Skeletal muscle cell (primary cell): ENCODE measurements at regions not wholly inside any gene's neighbourhood (a gene's known extent, or its start where the extent isn't known, plus 50 kb on each side); places are given as distances from the start of the nearest gene placed in this dataset.

Source experiments
- DNase-seq: peaks from one replicate; pipeline ENCODE4 v3.0.0-alpha.2; 2010; ENCODE audit warnings: low read depth
- H3K4me3 ChIP-seq: 2 replicates; pipeline ENCODE4 v1.5.1; 2011; ENCODE audit warnings: low read depth, mild to moderate bottlenecking, control low read depth, low read length, moderate library complexity

DNA sequence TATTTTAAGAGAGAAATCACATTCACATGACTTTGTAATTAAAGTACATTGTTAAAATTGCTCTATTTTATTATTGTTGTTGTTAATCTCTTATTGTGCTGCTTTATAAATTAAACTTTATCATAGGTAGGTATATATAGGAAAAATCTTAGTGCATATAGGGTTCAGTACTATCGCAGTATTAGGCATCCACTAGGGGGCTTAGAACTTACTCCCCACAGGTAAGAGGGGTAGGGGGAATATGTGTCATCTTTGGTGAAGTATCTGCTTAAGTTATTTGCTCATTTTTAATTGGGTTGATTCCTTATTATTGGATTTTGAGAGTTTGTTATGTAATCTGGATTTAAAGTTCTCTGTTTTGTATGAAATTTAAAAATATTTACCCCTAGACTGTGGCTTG, 385.2 kb downstream of the DUSP10 start:
- no peak for DNase-seq
- H3K4me3 ChIP-seq: no peak overlapping the region

DNA sequence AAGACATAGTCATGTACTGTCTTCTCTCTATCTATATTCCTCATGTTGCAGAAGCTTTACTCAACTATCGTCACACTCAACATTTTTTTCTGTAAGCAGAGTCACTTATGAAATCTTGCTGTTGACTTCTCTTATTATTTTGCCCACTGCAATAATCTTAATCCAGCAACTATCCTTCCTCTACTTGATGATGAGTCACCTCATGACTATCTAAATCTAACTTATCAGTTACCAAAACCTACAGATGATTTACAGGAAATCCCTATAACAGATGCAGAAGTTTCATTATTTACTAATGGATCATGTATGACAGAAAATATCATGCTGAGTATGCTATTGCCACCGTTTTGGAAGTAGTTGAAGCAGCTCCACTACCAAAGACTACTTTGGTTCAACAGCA, 378.9 kb downstream of the DUSP10 start:
- H3K4me3 ChIP-seq: no peak overlapping the region
- no peak for DNase-seq

DNA sequence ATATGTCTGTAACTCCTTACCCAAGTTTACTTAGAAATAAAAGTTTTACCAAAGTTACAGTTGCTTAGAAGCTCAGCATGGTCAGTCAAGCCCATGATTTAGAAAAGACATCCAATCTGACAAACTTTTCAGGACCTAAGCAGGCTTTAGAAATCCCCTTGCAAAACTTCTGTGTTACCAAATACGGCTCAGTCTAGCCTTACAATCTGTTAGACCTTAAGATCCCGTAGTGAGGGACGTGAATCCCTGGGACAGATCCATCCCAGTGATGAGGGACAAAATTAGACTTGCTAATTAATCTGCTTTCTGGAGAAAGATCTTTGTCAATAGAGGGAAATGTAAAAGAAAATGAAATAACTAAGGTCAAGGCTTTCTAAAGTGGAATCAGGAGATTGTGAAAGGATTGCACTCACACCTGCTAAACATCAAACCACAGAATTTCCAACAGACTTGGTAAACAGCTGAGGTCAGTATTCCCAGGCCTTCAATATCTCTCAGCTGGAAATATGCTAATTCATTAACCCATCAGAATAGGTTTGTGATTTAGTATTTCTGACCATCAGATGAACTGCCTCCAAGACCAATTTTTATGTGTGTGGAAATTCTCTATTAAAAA, 375.3 kb downstream of the DUSP10 start:
- H3K4me3 ChIP-seq: no peak overlapping the region
- DNase-seq: no peak

DNA sequence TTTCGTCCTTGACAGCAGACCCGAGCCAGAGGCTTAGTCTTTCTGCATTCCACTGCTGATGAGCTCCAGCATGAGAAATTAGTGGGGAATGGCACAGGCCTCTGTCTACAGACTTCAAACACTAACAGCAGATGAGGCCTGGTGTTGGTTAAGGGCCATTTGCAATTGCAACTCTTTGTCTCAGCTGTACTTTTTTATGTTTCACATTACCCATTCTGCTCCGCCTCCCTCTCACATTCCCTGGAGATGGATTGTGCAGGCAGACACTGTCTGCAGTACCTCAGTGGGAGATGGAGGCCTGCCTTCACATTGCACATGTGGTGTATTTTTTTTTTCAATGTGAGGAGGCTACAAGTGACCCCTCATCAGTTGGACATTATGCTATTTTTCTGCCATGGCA, 370.2 kb downstream of the DUSP10 start:
- no peak for DNase-seq
- H3K4me3 ChIP-seq: no peak overlapping the region

DNA sequence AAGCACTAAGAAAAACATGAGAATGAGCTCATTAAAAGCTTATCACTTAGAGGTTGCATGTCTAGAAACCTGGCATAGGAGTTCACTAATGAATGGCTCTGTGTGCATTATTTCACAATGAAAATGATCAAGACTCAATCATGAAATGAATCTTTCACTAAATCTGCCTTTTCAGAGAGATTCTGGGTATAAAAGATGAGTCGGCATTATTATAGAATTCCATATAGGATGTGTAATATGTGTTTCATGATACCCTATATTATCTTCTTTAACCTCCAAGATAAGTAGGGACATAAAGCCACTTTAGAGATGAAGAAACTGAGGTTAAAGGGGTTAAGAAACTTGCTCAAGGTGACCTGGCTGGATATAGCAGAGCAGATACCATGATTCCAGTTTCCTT, 368.1 kb downstream of the DUSP10 start:
- DNase-seq: no peak
- no peak overlapping the region for H3K4me3 ChIP-seq

DNA sequence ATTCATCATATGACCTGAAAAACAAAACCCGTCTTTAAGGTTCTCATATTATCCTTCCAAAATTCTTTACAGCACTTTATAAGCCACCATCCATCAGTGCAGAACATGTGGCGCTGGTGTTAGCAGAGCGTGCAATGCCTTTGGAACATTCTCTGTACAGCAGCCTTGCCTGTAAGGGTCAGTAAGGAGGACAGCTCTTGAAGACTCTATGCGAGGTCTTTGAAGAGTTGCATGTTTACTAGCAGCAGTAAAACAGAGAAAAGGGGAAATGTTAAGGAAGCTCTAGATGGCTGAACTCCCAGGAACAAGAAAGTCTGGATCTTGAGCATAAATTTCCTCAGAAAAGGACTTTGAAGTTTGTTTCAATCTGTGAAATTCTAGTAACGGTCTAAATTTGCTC, 365.6 kb downstream of the DUSP10 start:
- no peak for DNase-seq
- H3K4me3 ChIP-seq: no peak overlapping the region

DNA sequence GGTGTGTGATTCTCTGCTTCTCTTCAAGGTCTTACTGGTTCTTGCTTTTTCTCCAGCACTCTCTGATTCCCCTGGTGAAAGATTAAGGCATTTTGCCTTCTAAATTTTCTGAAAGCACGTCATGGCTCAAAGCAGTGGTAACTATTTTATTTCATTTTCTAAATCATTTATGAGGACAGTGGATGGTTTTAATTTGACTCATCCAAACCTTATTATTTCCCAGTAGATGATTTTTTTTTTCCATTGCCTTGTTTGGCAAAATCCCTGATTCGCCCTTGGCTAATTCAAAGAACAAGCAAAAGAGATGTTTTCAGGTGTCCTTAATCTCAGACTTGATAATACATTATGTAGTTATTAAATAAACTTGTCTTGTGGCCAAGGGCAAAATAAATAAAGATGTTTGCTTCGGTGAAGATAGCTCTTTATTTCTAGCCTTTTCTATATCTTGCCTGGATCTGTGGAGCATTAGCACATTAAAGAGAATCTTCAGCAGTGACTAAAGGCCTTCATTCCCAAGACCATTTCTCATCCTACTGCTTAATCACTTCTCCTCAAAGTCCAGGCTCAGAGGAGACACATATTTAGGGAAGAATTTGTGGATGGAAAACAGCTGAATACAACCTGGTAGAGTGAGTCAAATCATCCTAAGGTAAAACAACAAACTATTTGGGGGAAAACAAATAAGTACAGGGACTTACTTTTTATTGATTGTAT, 359.8 kb downstream of the DUSP10 start:
- H3K4me3 ChIP-seq: no peak overlapping the region
- DNase-seq: no peak

DNA sequence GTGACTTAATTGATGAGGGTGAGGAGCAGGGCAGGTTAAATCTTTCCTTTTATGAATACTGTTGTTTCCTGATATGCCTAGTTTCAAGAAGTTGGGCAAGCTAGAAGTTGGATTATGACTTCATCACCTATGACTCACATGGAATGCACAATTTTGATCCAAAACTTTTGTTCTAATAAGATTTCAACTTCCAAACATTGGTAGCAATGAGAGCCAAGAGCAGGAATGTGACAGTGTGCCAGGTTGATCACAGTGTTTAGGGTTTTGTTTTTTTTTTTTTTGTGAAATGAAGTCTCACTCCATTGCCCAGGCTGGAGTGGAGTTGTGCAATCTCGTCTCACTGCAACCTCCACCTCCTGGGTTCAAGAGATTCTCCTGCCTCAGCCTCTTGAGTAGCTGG, 349.4 kb downstream of the DUSP10 start:
- DNase-seq: peak; percentile 67
- H3K4me3 ChIP-seq: no peak overlapping the region

DNA sequence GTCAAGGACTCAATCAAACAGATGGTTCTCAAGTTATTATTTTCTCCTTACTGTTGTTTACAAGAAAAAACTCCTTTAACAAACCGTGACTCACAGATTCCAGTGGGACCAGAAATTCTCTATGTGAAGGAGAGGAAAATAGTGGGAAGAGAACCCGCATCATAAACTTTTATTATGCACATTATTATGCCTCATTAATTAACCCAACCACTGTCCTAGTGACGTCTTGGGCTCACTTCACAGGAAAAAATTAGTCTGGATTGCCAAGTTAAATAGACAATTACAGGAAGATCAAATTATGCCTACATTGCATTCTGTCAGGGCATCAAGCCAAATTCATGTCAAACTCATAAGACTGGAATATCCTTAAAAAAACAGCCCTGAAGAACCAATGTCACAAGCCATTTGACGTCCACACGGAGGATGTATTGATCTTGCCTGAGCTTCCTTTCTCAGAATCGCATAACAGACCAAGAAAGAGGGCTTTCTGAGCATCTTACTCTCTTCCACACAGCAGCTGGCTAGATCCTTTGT, 347.8 kb downstream of the DUSP10 start:
- peak; percentile 72 for DNase-seq
- no peak overlapping the region for H3K4me3 ChIP-seq

DNA sequence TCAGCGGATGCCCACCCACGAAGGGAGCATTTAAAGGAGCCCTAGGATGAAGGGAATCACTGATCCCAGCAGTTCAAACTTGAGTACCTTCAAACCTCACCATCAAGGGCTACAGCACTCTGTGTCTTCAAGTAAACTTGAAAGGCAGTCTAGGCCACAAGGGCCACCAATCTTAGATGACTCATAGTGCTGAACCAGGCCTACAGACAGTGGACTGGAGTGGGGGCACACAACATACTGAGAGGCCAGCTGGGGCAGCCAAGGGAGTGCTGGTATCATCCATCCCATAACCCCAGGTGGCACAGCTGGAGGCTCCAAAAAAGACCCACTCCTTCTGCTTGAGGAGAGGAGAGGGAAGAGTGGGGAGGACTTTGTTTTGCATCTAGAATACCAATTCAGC, 345.4 kb downstream of the DUSP10 start:
- H3K4me3 ChIP-seq: no peak overlapping the region
- DNase-seq: no peak

DNA sequence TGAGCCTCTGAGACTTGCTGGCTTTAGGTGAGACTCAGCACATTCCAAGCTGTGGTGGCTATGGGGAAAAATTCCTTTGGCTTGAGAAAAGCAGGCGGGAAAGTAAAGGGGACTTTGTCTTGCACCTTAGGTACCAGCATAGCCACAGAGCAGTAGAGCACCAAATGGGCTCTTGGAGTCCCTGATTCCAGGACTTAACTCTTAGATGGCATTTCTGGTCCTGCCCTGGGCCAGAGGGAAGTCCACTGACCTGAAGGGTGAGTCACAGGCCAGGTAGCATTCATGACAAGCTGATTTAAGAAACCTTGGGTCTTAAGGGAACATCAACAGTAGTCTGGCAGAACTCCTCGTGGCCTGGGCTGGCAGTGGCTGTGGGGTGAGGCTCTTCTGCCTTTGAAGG, 344.7 kb downstream of the DUSP10 start:
- H3K4me3 ChIP-seq: no peak overlapping the region
- DNase-seq: no peak

DNA sequence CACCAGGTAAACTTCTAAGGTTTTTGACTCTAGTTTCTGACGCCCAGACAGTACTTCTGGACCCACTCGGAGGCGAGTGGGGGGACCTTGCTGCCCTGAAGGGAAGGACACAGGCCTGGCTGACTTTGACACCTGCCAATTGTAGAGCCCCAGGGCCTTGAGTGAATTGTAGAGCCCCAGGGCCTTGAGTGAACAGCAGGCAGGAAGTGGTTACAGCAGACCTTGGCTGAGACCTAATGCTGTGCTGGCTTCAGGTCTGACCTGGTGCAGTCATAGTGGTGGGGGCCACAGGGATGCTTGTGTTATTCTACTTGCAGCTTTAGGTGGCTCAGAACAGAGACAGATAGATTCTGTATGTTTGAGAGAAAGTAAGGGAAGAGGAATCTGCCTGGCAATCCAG, 344.3 kb downstream of the DUSP10 start:
- DNase-seq: no peak
- no peak overlapping the region for H3K4me3 ChIP-seq

DNA sequence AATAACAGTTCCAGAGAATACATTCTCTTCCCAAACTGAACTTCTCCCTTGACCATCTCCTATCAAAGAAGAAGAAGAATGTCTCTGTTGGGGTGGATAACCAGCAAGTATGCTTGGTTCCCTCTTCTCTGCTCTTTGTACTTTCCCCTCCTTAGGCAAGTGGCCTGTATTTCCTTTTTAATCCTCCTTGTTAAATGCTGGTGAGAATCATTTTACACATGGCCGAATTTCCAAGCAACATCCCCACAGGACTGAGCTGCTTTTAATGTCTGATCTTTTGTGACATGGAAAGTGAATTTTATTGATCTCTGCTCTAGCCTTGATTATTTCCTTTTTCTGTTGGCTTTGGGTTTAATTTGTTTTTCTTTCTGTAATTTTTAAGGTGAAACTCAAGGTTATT, 336.7 kb downstream of the DUSP10 start:
- H3K4me3 ChIP-seq: no peak overlapping the region
- DNase-seq: no peak

DNA sequence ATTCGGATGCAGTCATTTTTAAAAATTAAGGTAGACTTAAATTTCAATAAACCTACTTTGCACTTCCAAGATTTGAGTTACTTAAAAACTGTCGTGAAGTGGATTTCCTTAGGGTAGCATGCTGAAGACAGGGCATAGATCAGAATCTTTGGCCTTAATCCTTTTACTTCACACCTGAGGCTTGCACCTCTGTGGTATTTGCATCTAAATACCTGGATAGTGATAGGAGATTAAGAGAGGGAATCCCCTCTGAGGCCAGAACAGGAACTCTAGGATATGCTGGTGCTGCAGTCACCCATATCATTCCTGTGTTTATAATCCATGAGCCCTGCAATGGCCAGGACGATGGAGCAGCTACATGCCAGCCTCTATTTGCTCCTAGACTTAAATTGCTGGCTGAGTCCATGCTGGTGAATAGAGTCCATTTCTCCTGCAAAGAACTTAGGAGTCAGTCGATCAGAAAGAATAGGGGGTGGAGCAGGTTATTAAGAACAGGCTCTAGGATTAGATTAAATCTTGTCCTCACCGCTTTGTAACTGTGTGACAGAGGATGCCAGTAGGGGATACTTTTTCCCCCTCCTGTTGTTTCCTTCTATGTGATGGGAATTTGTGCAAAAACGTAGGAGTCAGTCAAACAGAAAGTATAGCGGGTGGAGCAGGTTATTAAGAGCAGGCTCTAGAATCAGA, 333.6 kb downstream of the DUSP10 start:
- no peak overlapping the region for H3K4me3 ChIP-seq
- no peak for DNase-seq

DNA sequence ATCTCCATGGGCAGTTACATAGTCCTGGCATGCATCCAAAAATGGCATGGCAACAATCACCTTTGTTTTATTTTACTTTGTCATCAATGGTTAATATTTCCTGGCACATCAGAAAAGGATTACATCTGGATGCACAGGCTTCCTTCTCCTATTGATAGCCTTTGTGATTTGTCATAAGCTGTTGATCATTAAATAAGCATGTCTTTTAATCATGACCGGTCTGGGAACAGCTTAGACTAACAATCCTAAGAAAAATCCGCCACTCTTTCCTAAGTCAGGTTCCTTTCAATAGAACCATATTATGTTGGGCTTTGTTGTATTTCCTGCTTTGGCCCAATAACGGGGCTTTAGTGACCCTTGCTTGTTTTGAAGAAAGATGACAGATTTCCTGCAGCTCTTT, 330.6 kb downstream of the DUSP10 start:
- no peak overlapping the region for H3K4me3 ChIP-seq
- no peak for DNase-seq

DNA sequence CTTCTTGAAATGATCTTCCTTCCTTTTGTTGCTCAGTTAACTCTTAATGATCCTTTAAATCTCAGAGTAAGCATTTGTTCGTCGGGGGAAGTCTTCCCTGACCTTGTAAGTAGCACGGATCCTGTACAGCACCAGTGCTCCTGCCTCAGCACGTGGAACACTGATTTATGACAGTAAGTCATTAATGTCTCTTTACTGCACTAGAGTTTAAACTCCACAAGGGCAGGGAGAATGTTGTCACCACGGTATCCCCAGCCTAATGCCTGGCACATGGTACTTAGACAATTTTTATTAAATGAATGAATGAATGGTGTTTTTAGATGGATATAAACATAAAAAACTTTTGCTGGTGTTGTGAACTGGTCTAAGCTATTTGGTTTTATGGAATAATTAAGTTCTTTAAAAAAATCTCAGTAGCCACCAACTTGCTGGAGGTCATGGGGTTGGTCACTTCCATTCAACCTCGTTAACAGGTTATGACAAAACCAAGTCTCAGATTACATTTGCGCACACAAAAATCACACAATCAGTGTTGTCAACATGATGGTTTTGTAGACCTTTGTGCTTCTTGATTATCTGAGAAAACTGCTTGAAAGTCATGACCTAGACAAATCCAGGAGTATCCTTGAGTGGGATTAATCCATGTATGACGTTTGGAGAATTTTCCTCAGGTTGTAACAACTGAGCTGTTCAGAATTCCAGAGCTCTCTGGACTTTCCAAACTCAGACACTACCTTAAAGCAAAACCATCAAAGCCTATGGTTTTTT, 326.9 kb downstream of the DUSP10 start:
- no peak overlapping the region for H3K4me3 ChIP-seq
- DNase-seq: no peak

DNA sequence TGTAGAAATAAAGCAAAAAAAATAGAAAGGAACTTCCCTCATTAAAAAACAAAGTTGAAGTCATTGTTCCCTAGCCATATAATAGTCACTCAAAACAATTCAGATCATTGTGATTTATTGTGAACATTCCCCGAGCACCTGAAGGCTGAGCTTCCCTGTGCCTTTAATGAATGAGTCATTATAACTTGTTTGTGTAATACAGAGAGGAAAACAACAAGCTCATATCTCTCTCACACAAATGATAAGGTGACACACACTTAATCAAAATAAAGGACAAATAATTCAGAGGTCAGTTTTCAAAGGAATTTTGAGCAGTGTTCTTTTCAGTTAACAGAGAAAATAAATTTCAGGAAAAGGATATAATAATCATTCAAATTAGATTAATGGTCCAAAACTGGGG, 326.2 kb downstream of the DUSP10 start:
- no peak for DNase-seq
- H3K4me3 ChIP-seq: no peak overlapping the region

DNA sequence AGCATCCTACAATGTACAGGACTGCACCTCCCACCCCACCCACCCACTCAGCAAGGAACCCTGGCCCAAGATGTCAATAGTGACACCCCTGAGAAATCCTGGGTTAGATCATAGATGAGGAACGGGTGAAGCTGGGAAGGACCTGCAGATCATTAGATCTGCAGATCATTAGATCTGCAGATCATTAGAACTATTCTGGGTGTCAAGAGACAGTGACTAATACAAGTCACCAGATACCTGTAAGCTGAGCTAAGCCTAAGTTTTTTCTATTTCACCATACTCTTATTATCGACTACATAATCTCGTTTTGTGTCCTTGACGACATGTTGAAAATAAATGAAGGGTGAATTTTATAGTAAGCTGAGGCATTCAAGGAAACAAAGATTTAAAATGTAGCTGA, 325.7 kb downstream of the DUSP10 start:
- H3K4me3 ChIP-seq: no peak overlapping the region
- no peak for DNase-seq

DNA sequence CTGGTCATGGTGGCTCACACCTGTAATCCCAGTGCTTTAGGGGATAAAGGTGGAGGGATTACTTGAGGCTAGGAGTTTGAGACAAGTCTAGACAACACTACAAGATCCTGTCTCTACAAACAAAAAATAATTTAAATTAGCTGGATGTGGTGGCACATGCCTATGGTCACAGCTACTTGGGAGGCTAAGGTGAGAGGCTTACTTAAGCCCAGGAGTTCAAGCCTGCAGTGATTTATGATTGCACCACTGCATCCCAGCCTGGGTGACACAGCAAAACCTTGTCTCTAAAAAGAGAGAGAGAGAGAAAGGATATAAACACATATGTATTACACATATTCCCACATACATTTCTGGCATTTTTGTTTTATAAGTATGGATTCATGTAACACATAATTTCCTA, 325.2 kb downstream of the DUSP10 start:
- H3K4me3 ChIP-seq: no peak overlapping the region
- DNase-seq: no peak

DNA sequence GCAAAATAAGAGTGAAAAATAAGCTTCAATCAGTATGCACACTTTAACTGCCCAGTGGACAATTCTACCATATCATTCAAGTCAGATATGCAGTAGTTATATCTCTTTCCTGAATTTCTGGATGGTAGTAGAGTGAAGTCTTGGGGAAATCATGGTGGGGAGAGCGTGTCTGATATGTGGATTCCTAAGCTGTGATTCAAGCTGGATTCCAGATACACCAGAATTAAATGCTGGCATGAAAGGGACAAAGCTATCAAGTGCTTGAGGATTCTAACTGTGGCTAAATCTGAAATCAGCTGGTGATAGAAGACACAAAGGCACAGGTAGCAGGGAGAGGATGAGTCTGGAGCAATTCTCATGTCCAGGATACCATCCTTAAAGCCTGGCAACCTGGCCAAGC, 323.5 kb downstream of the DUSP10 start:
- no peak overlapping the region for H3K4me3 ChIP-seq
- no peak for DNase-seq
